Endodermal cell (in vitro differentiated cells): ENCODE measurements at regions not wholly inside any gene's neighbourhood (a gene's known extent, or its start where the extent isn't known, plus 50 kb on each side); places are given as distances from the start of the nearest gene placed in this dataset.
A peak's percentile ranks its signal among the peaks of the same experiment; 100 is the strongest.

Experiments used
- DNase-seq: peaks from one replicate; pipeline ENCODE4 v3.0.0-alpha.2; 2017
- H3K27ac ChIP-seq: 2 replicates; pipeline ENCODE4 v1.5.1; 2013; ENCODE audit warnings: mild to moderate bottlenecking, low read depth, low read length, moderate library complexity
- H3K27me3 ChIP-seq: 2 replicates; pipeline ENCODE4 v1.6.1; 2013; ENCODE audit warnings: mild to moderate bottlenecking, low read length, moderate library complexity; ENCODE audit not compliant: insufficient read depth, control insufficient read depth, poor library complexity, severe bottlenecking
- H3K36me3 ChIP-seq: 2 replicates; pipeline ENCODE4 v1.7.0; 2013; ENCODE audit warnings: mild to moderate bottlenecking, low read length, moderate library complexity; ENCODE audit not compliant: control insufficient read depth, insufficient read depth
- H3K4me1 ChIP-seq: one replicate; pipeline ENCODE4 v1.7.0; 2013; ENCODE audit warnings: low read length; ENCODE audit not compliant: control insufficient read depth, insufficient read depth
- H3K4me3 ChIP-seq: 2 replicates; pipeline ENCODE4 v1.5.1; 2013; ENCODE audit warnings: mild to moderate bottlenecking, low read length, moderate library complexity
- H3K9ac ChIP-seq: 2 replicates; pipeline ENCODE4 v1.6.1; 2013; ENCODE audit warnings: mild to moderate bottlenecking, low read length, moderate library complexity; ENCODE audit not compliant: poor library complexity, severe bottlenecking; ENCODE audit errors: extremely low read depth
- H3K9me3 ChIP-seq: 2 replicates; pipeline ENCODE4 v1.6.1; 2013; ENCODE audit warnings: mild to moderate bottlenecking, low read length, moderate library complexity; ENCODE audit not compliant: control insufficient read depth
- H3K27ac Mint-ChIP-seq: 2 replicates; pipeline ENCODE4 v1.8.0; 2020; ENCODE audit warnings: mixed read lengths
- H3K27me3 Mint-ChIP-seq: 2 replicates; pipeline ENCODE4 v1.8.0; 2021; ENCODE audit warnings: mild to moderate bottlenecking, mixed read lengths; ENCODE audit not compliant: insufficient read depth
- H3K36me3 Mint-ChIP-seq: 2 replicates; pipeline ENCODE4 v1.8.0; 2020; ENCODE audit warnings: low read depth, mixed read lengths
- H3K4me1 Mint-ChIP-seq: 2 replicates; pipeline ENCODE4 v1.8.0; 2020; ENCODE audit warnings: mixed read lengths
- H3K4me3 Mint-ChIP-seq: 2 replicates; pipeline ENCODE4 v1.8.0; 2020; ENCODE audit warnings: mild to moderate bottlenecking, moderate library complexity, mixed read lengths
- H3K9me3 Mint-ChIP-seq: 2 replicates; pipeline ENCODE4 v1.8.0; 2020; ENCODE audit warnings: mild to moderate bottlenecking, mixed read lengths
- CTCF ChIP-seq: fragments of 200-600 bp; sonication (generic); conservative IDR thresholded peaks from 2 replicates; pipeline ENCODE4 v1.5.0; 2021; ENCODE audit warnings: antibody characterized with exemption, mild to moderate bottlenecking
- WGBS, 2 experiments: methylation state at CpG; one replicate each; pipeline versions ENCODE4 v1.1.5 to v1.1.7; 2013; ENCODE audit warnings: missing lambda C conversion rate in 2 of 2, mixed read lengths in 1 of 2; ENCODE audit not compliant: insufficient coverage in 1 of 2, insufficient read length in 1 of 2; 5-methylcytosine and 5-hydroxymethylcytosine counted together

DNA sequence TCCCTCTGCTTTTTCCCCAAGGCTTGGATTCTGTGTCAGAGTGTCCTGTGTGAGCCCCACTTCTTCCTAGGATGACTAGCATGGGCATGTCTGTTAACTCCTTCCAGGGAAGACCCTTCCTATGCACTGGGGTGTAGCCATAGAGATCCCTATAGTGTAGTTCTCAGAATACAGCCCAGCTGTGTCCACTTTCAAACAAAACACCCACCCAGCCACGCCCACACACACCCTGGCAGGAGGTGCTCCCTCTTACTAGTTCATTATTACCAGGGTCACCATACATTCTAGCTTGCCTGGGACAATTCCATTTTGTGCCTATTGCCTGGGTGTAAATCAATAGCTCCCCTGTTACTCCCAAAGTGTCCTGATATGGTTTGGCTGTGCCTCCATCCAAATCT lies 195.6 kb downstream of the MYCN start:
- Mint-ChIP-seq H3K4me1 (peaks cover 10% of the 10 kb centered on the region), H3K9me3 (no peaks in the 10 kb centered on the region), H3K4me3 (no peak overlapping the region), H3K27me3 (no peaks in the 10 kb centered on the region), H3K36me3 (no peaks in the 10 kb centered on the region), H3K27ac (no peak overlapping the region)
- WGBS, 2 experiments: 92 to 100% methylated on average over 1 of the region's 1 CpG
- DNase-seq: peak; percentile 9
- no peaks in the 10 kb centered on the region for H3K36me3 ChIP-seq
- H3K27ac ChIP-seq: no peak overlapping the region
- no peak overlapping the region for H3K9ac ChIP-seq
- H3K27me3 ChIP-seq: no peaks in the 10 kb centered on the region
- no peak overlapping the region for H3K4me3 ChIP-seq
- no peaks in the 10 kb centered on the region for H3K4me1 ChIP-seq
- TF ChIP-seq CTCF: no peak
- H3K9me3 ChIP-seq: no peaks in the 10 kb centered on the region

- H3K4me3 ChIP-seq: no peak overlapping the region
- H3K4me1 ChIP-seq: no peaks in the 10 kb centered on the region
- no peak overlapping the region for H3K4me3 Mint-ChIP-seq
- no peak for TF ChIP-seq CTCF
- H3K9me3 Mint-ChIP-seq: no peaks in the 10 kb centered on the region
- H3K27me3 Mint-ChIP-seq: no peaks in the 10 kb centered on the region
- H3K9me3 ChIP-seq: no peaks in the 10 kb centered on the region
- no peaks in the 10 kb centered on the region for H3K36me3 Mint-ChIP-seq
- no peaks in the 10 kb centered on the region for H3K27me3 ChIP-seq
- no peak overlapping the region for H3K27ac Mint-ChIP-seq
- no peak overlapping the region for H3K27ac ChIP-seq
- H3K9ac ChIP-seq: no peak overlapping the region
- H3K36me3 ChIP-seq: no peaks in the 10 kb centered on the region
- peaks cover 10% of the 10 kb centered on the region for H3K4me1 Mint-ChIP-seq
- peak; percentile 13 for DNase-seq
Measured at GRCh38 chr2:16135196-16135912, 195.0 kb downstream of the MYCN start.

- Histone ChIP-seq H3K4me3 (no peak overlapping the region), H3K9ac (no peak overlapping the region), H3K27me3 (no peaks in the 10 kb centered on the region), H3K27ac (no peak overlapping the region), H3K4me1 (no peaks in the 10 kb centered on the region), H3K36me3 (no peaks in the 10 kb centered on the region), H3K9me3 (no peaks in the 10 kb centered on the region)
- Mint-ChIP-seq H3K27me3 (no peaks in the 10 kb centered on the region), H3K4me3 (no peak overlapping the region), H3K9me3 (no peaks in the 10 kb centered on the region), H3K36me3 (no peaks in the 10 kb centered on the region), H3K27ac (no peak overlapping the region), H3K4me1 (peaks cover 10% of the 10 kb centered on the region)
- 94 to 95% methylated on average over 6 to 9 of the region's 9 CpGs for WGBS, 2 experiments
- DNase-seq: peak; percentile 19
- no peak for TF ChIP-seq CTCF
Measured at GRCh38 chr2:16134436-16135165, 194.3 kb downstream of the MYCN start.
